Stimulated activated CD4-positive, alpha-beta T cell treated with anti-CD3 and anti-CD28 coated beads, Interleukin-2, amount 100 ng/mL, for 24 hours (primary cell): ENCODE measurements at regions not wholly inside any gene's neighbourhood (a gene's known extent, or its start where the extent isn't known, plus 50 kb on each side); places are given as distances from the start of the nearest gene placed in this dataset.

ENCODE experiments used
- DNase-seq, 2 donors: peaks; one replicate each; pipeline ENCODE4 v3.0.0-alpha.2; 2020

GRCh38 chr4:126702747-126703146, 930.0 kb upstream of the INTU start:
- DNase-seq: no peak

- no peak for DNase-seq
Observed at GRCh38 chr4:126705266-126705665, 927.5 kb upstream of the INTU start.

GRCh38 chr4:126708716-126709115, 924.0 kb upstream of the INTU start:
- no peak for DNase-seq

DNA sequence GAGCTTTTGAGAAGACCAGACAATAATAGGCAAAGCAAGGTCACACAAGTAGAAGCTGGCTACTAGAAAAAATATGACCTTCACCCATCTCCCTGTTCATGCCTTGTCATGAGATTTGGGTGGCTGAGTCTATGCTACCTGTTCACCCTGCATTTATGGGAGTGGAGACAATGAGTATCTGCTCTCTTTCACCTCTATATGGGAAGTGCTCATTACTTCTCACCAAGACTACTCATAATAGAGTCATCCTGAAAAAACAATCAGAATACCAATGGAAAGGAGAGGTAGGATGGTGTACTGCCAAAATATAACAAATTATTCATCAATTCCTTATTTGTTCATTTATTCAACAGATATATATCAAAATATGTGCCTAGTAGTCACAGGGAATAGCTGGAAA, 921.8 kb upstream of the INTU start:
- no peak for DNase-seq

DNA sequence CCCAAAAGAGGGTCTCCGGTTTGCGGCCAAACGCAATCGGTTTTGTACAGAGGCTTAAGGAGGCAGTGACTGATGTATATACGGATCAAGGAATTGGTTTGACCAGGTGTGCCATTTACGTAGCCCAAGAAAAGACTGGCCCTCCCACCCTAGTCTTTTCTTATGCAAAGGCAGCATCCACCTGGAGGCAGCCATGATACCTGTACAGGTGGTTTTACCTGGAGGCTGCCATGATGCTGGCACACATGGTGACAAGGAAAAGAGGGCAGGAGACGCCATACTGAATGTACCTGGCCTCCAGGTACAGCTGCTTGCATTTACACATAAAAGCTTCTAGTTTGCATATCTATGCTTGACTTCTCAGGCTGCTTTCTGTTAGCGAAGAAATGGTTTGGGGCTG, 917.7 kb upstream of the INTU start:
- no peak for DNase-seq

GRCh38 chr4:126715681-126716080, 917.1 kb upstream of the INTU start:
- no peak for DNase-seq

DNA sequence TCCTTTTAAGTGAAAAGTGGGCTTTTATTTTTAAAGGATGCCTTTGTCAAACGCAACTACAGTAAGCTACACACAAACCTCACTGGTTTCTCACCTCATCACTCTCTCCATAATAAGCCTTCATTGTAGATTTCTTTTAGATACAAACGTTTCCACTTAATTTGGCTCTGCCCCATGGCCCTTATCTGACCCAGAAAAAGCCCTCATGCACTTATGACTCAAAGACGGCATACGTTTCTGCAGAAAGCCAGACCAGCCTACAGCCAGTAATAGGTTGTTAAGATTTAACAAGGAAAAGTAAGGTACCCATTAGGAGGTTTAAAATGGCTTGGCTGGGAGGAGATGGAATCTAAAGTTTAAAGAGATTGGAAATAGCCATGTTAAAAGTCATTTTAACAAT, 914.6 kb upstream of the INTU start:
- DNase-seq: no peak

GRCh38 chr4:126719852-126720251, 912.9 kb upstream of the INTU start:
- no peak for DNase-seq

DNA sequence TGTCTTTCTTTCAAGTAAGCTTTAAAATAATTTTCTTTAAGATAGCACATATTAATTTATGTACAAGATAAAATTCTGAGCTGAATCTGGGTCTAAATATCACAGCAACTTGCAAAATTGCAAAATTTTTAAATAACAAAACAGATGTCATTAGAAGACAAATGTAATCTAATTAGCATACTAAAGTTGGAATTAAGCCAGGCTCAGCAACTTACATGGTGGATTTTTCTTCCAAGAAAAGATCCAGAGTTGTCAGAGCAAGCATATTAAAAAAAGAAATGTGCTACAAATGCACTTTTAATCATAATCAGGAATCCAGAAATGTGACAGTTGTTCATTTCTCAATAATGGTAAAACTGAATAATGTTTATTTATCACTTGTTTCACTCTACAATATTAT, 906.9 kb upstream of the INTU start:
- DNase-seq: no peak

GRCh38 chr4:126727461-126727860, 905.3 kb upstream of the INTU start:
- DNase-seq: no peak

DNA sequence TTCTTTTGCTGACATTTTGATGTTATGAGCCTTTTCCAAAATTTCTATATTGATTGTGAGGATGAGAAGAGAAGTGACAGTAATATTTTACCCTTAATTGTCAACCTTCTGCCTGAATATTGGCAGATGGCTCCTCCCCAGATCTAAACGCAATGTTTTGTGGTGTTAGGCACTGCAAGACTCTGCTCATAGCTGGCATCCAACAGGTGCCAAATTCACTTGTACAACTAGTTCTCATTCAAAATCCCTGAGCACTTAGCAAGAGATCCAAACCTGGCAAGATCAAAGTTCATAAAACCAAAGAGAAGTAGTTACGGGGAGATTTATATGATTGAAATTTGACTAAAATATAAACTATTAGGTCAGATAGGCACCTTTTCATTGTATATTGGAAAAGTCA, 901.7 kb upstream of the INTU start:
- no peak for DNase-seq

- DNase-seq: no peak
Observed at GRCh38 chr4:126733301-126733700, 899.5 kb upstream of the INTU start.

GRCh38 chr4:126734465-126734864, 898.3 kb upstream of the INTU start:
- no peak for DNase-seq

GRCh38 chr4:126735294-126736132, 897.2 kb upstream of the INTU start:
- no peak for DNase-seq

GRCh38 chr4:126736133-126736518, 896.6 kb upstream of the INTU start:
- DNase-seq: no peak

GRCh38 chr4:126737899-126738526, 894.7 kb upstream of the INTU start:
- DNase-seq: no peak

- no peak for DNase-seq
Observed at GRCh38 chr4:126738527-126738923, 894.2 kb upstream of the INTU start.

DNA sequence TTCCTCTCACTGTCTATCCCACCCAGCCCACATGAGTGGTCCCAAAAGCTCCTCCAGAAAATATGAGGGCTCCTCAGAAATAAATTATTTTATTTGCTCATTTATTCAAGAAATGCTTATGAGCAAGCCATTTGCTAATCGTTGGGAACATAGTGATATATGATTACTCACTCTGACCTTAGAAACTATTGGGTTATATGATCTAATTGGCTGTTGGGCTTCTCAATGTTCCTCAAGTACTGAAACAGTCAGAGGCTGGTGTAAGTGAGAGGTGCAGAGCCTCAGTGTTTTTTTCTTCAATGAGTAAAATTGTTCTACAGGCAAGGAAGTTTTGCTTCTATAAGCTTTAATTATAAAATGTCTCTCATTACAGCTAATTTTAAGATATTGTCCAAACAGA, 893.8 kb upstream of the INTU start:
- no peak for DNase-seq

GRCh38 chr4:126740687-126741086, 892.1 kb upstream of the INTU start:
- DNase-seq: no peak

DNA sequence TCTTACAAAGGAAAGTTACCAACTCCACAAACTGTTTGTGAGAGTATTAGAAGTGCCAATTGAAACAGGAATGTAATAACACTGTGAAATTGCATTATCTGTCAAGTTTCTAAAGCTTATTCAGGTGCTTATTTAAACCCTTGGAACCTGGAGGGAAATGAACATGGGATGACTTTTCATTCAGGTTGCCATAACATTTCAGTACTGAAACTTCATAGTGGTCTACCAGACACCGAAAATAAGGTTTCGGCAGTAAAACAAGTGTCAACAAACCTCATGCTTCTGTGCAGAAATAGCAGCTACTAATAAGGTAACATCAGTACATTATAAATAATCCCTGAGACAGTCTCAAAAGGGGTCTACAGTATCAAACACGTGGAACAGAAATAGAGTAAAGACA, 890.7 kb upstream of the INTU start:
- DNase-seq: no peak

- no peak for DNase-seq
Observed at GRCh38 chr4:126742885-126743284, 889.9 kb upstream of the INTU start.

DNA sequence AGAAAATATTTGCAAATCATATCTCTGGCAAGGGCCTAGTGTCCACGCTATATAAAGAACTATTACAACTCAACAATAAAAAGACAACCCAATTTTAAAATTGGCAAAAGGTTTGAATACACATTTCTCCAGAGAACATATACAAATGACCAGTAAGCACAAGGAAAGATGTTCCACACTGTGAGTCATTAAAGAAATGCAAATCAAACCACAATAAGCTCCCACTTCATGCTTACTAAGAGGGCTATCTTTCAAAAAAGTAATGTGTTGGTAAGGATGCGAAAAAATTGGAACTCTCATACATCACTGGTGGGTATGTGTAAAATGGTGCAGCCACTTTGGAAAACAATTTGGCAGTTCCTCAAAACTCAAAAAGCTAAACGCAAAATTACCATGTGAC, 884.0 kb upstream of the INTU start:
- no peak for DNase-seq

DNA sequence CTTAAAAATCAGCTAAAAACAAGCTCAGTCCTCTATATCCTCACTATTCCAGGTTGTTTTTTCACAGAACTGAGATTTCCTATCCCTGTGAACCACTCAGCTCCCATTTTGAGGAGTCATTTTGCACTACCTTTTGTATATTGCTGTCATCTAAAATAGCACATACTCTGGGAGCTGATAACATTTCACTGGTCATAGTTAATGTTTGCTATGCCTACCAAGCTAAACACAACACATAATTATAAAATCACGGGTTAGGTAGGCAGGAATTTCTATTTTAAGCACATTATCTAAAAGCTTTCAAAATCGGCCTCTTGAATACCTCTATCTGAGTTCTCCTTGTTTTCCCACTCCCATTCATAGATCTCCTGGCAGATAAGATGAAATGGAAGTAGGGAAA, 882.0 kb upstream of the INTU start:
- DNase-seq: no peak

DNA sequence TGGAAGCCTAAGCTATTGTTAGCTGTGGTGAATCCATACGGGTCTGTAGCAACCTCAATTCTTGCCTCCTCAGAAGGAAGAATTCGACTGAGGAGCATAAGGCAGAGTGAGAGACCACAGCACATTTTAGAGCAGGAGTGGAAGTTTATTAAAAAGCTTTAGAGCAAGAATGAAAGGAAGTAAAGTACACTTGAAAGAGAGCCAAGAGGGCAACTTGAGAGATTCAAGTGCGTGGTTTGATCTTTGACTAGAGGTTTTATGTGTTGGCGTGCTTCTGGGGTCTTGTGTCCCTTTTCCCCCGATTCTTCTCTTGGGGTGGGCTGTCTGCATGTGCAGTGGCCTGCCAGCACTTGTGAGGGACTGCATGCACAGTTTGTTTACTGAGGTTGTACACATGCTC, 880.6 kb upstream of the INTU start:
- DNase-seq: no peak

DNA sequence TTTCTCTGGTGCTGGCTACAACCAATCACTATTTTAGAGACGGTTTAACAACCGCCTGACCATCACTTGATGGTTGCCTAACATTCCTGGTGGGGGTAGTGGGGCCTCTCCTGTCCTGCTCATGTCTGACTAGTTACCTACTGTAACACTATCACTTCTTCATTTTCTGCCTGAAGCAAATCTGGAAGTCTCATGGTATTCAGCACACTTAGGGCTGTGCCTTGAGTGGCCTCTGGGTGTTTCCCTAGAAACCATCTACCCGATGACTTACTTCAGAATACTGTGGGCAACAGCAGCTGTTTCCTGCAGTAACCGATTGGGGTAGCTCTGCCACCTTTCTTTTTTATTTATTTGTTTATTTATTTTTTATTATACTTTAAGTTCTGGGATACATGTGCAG, 880.1 kb upstream of the INTU start:
- DNase-seq: no peak
